ENCODE measurements at regions not wholly inside any gene's neighbourhood (a gene's known extent, or its start where the extent isn't known, plus 50 kb on each side); places are given as distances from the start of the nearest gene placed in this dataset.
"Not testable (repeated sequence)": the region's sequence is repeated elsewhere in the genome, so short reads cannot be mapped to it uniquely, and the experiment has no call there.

GRCh38 chrX:1880884-1881817, 266.3 kb downstream of the ASMT start:
- TF ChIP-seq CTCF, EZH2, EZH2phosphoT487 (IDR thresholded peaks at IDR 0.05): not testable (repeated sequence)

Measured in neural progenitor cell (in vitro differentiated cells).